ENCODE measurements at regions not wholly inside any gene's neighbourhood (a gene's known extent, or its start where the extent isn't known, plus 50 kb on each side); places are given as distances from the start of the nearest gene placed in this dataset.
A peak's percentile ranks its signal among the peaks of the same experiment; 100 is the strongest.

GRCh38 chr17:34825102-34825501, 136.2 kb downstream of the CCT6B start:
- no peak for DNase-seq

- DNase-seq = no peak
These were observed 138.2 kb downstream of the CCT6B start for GRCh38 chr17:34823023-34823422.

- no peak for DNase-seq
These were observed 139.1 kb downstream of the CCT6B start for GRCh38 chr17:34822007-34822739.

- no peak for DNase-seq
These were observed 140.3 kb downstream of the CCT6B start for GRCh38 chr17:34820922-34821321.

- no peak for DNase-seq
These were observed 140.9 kb downstream of the CCT6B start for GRCh38 chr17:34820248-34820801.

- no peak for DNase-seq
These were observed 143.8 kb downstream of the CCT6B start for GRCh38 chr17:34817252-34818035.

GRCh38 chr17:34816848-34817247, 144.4 kb downstream of the CCT6B start:
- DNase-seq = no peak

- no peak for DNase-seq
These were observed 148.0 kb downstream of the CCT6B start for GRCh38 chr17:34813290-34813689.

- DNase-seq = no peak
These were observed 149.7 kb downstream of the CCT6B start for GRCh38 chr17:34811561-34811960.

GRCh38 chr17:34800661-34801060, 160.6 kb downstream of the CCT6B start:
- DNase-seq = no peak

GRCh38 chr17:34799751-34800150, 161.5 kb downstream of the CCT6B start:
- DNase-seq = no peak

GRCh38 chr17:34798581-34798980, 162.7 kb downstream of the CCT6B start:
- DNase-seq = no peak

GRCh38 chr17:34797720-34798119, 163.5 kb downstream of the CCT6B start:
- no peak for DNase-seq

GRCh38 chr17:34793231-34793908, 167.9 kb downstream of the CCT6B start:
- peak; percentile 1 for DNase-seq

GRCh38 chr17:34788696-34789095, 172.6 kb downstream of the CCT6B start:
- DNase-seq = no peak

GRCh38 chr17:34784526-34784925, 176.7 kb downstream of the CCT6B start:
- no peak for DNase-seq

- DNase-seq = no peak
These were observed 179.0 kb downstream of the CCT6B start for GRCh38 chr17:34782271-34782670.

GRCh38 chr17:34781571-34782108, 179.6 kb downstream of the CCT6B start:
- no peak for DNase-seq

GRCh38 chr17:34781071-34781470, 180.2 kb downstream of the CCT6B start:
- no peak for DNase-seq

GRCh38 chr17:34780438-34780837, 180.8 kb downstream of the CCT6B start:
- DNase-seq = no peak

- no peak for DNase-seq
These were observed 184.5 kb downstream of the CCT6B start for GRCh38 chr17:34776456-34777443.

- DNase-seq = no peak
These were observed 188.2 kb downstream of the CCT6B start for GRCh38 chr17:34773036-34773435.
